GM19397 (cell line): ENCODE measurements at regions not wholly inside any gene's neighbourhood (a gene's known extent, or its start where the extent isn't known, plus 50 kb on each side); places are given as distances from the start of the nearest gene placed in this dataset.

Experiments
- ATAC-seq: cut with Tn5 transposase; IDR thresholded peaks from one replicate; pipeline ENCODE4 v1.9.1; 2021; ENCODE audit warnings: mild to moderate bottlenecking, moderate library complexity; ENCODE audit not compliant: unreplicated experiment

DNA sequence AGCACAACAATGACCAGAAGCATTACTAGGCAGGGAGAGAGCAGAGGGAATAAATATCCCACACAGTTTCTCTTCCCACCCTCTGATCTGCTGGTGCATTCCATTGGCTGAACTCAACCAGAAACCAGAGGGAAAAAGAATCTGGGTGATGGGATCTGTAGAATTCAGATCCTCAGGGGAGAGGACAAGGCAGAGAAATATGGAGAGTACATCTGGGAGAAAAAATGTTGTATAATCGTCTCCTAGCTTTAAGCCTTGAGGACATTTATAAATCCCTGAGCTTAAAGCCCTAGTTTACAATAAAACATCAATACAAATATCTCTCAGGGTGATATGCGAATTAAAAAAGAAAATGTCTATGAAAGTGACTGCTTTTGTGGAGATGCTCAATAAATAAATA lies 368.1 kb upstream of the MAD2L1 start:
- no peak for ATAC-seq

DNA sequence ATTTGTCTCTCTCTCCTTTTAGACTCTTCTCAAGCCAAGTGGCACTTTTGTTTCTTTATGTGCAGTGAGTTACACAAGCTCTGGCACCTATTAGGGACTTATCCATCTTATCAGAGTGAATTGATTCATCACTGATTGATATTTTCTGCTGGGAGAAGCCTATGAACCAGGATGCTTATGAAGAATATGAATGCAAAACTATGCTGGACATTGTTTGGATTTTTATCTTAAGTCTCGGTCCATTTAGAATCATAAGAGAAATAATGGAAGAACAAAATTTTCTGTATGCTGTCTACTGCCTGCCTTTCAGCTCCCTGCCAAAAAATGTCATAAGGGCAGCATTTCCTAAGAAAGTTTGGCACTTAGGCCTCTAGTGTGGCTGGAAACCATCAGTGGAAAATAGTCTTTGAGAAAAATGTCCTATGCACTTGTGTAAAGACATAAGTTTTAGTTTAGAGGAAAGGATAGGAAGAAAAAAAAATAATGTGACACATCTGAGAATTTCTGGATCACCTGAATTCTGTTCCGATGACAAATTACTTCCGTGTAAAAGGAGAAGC lies 365.7 kb upstream of the MAD2L1 start:
- ATAC-seq, result no peak

- no peak for ATAC-seq
These were observed 364.5 kb upstream of the MAD2L1 start for GRCh38 chr4:120431180-120431579.

DNA sequence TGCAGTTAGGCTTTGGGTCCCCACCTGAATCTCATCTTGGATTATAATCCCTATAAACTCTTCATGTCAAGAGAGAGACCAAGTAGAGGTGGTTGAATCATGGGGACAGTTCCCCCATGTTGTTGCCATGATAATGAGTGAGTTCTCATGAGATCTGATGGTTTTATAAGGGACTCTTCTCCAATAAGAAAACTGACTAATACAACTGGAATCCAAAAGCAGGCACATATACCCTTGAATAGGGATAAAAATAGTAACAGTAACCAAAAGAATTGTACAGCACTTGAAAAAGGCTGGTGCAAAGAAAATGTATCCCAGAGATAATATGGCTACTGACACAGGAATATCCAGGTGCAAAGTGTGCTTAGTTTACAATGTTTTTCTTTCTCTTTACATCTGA lies 351.5 kb upstream of the MAD2L1 start:
- ATAC-seq, result no peak

- ATAC-seq, result no peak
These were observed 349.2 kb upstream of the MAD2L1 start for GRCh38 chr4:120415896-120416295.

GRCh38 chr4:120406960-120407359 lies 340.3 kb upstream of the MAD2L1 start:
- ATAC-seq, result no peak

GRCh38 chr4:120403296-120403695 lies 336.6 kb upstream of the MAD2L1 start:
- ATAC-seq, result no peak

GRCh38 chr4:120400441-120400840 lies 333.8 kb upstream of the MAD2L1 start:
- ATAC-seq, result no peak

GRCh38 chr4:120399826-120400225 lies 333.2 kb upstream of the MAD2L1 start:
- no peak for ATAC-seq

GRCh38 chr4:120395746-120396145 lies 329.1 kb upstream of the MAD2L1 start:
- no peak for ATAC-seq

DNA sequence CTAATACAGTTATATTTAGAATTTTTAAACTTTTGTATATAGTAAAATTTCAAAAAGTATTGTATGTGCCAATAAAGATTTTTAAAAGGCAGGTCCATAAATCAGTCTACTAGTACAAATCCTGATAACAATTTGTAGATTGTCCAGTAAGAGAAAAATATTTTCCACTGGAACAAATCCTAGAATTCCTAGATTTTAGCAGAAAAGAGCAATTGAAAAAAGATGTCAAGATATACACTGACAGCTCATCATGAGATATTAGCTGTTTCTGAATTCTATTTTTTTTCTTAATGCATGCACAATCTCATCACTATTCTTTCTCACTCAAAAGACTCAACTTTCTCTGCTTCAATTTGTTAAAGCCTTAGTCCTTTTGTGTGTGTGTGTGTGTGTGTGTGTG lies 289.2 kb upstream of the MAD2L1 start:
- no peak for ATAC-seq

- no peak for ATAC-seq
These were observed 287.7 kb upstream of the MAD2L1 start for GRCh38 chr4:120354381-120354780.

- ATAC-seq, result no peak
These were observed 286.6 kb upstream of the MAD2L1 start for GRCh38 chr4:120353235-120353634.

- no peak for ATAC-seq
These were observed 286.1 kb upstream of the MAD2L1 start for GRCh38 chr4:120352739-120353138.

GRCh38 chr4:120348948-120349347 lies 282.3 kb upstream of the MAD2L1 start:
- no peak for ATAC-seq

DNA sequence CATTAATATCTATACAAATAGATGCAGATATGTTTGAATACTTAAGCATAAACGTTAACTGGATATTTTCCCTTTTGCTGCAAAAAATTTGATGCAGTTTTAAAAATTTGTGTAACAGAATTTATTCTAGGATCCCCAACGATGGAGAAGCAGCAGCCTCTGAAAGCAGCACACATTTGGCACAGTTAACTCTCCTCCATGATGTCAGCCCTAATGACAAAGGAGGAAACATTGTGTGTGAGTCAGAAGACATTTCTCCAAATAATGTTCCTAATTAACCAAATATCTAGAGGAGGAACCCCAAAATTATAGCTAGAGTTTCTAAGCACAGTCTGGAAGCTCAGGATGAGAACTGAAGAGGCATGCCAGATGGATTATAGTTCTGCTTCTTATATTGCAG lies 281.9 kb upstream of the MAD2L1 start:
- no peak for ATAC-seq

DNA sequence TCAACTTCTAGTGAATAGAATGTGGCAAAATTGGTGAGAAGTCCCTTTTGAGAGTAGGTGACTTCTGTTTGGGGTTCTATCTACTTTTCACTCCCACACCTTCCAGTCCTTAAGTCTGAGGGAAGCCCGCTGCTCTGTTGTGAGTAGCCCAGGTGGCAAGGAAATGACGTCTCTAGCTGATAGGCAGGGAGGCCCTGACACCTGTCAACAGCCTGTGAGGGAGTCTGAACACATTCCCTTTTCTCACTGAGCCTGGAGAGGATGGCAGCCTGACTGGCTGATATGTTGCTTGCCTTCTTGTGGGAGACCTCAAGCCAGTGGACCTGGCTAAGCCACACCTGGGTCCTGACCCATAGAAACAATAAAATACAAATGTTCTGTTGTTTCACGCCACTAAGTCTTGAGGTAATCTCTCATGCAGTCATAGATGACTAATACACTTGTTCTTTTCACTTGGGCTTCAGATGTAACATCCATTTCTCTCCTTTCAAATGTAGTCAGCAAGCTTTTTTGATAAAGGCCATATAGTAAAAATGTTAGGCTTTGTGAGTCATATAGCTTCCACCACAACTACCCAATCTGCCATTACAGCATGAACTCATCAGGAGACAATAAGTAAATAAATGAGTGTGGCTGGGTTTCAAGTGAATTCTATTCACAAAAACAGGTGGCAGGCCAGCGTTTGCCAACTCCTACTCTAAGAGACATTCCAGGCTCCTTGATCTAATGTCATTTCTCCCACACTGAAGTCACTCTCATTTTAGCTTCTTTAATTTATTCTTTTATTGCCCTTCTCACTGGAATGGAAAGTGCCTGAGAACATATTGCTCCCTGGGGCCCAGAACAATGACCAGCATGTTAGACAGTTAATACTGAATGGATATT lies 265.1 kb upstream of the MAD2L1 start:
- no peak for ATAC-seq

DNA sequence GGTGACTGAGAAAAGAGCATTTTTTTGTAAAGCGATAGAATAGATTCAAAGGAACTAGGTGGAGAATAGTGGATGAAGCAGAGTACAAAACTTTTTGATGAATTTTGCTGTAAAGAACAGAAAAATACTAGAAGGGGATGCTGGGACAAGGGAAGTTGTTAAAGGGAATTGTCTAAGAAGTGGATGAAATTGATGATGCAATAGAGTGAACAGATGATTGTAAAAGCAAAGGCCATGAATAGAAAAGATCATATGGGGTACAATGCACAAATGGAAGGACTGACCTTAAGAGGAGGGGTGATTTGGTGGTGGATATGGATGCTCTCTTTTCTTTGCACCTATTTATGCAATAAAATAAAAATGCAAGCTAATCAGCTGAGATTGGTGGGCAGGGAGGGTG lies 262.7 kb upstream of the MAD2L1 start:
- no peak for ATAC-seq

GRCh38 chr4:120327276-120327675 lies 260.6 kb upstream of the MAD2L1 start:
- no peak for ATAC-seq

GRCh38 chr4:120319046-120319767 lies 252.6 kb upstream of the MAD2L1 start:
- no peak for ATAC-seq

DNA sequence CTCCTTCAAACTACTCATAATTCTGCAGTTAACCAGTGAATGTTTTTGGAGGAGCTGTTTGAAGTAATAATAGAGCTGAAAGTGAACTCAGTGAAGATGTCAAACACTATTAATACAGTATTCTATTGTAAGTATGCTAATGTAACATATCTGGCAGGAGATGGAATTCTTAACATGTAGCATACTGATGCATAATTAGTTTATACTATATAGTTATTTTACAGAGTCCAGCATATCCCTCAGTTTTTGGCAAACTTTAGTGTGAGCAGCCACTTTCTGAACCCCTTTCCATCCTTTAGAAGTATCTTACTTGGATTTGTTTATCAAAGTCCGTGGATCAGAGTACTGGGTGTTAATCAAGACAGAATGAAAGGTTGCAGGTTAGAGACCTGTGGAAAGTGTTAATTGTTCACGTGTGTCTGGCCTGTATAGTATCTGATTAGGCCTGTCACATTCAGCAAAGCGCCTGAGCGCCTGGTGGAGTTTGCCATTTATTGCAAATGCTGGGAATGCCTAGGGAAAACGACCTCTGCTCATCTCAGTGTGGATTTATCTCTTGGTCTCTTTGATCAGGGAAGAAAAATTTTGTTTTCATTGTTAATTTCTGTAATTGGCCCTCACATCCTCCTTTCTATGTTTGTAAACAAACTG lies 251.7 kb upstream of the MAD2L1 start:
- ATAC-seq, result no peak
